ENCODE measurements at regions not wholly inside any gene's neighbourhood (a gene's known extent, or its start where the extent isn't known, plus 50 kb on each side); places are given as distances from the start of the nearest gene placed in this dataset.

DNA sequence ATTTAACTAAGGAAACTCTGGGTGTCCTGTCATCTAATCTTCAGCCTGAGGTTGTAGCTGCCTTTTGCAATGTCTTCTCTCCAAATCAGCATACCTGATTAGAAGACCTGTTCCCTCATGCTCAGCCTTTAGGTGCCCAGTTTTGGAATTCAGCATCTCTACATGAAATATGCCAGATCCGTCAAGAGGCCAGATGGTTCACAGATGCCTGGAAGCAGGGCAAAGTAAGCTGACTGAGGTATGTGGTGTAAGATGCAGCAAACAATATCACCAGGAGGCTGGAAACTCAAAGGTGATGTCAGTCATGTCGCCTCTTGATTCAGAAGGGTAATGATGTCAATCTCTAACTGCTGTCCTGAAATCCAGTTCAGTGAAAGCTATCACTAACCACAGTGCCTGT, 324.4 kb downstream of the PRELID2 start:
- TF ChIP-seq, protein P1, sequence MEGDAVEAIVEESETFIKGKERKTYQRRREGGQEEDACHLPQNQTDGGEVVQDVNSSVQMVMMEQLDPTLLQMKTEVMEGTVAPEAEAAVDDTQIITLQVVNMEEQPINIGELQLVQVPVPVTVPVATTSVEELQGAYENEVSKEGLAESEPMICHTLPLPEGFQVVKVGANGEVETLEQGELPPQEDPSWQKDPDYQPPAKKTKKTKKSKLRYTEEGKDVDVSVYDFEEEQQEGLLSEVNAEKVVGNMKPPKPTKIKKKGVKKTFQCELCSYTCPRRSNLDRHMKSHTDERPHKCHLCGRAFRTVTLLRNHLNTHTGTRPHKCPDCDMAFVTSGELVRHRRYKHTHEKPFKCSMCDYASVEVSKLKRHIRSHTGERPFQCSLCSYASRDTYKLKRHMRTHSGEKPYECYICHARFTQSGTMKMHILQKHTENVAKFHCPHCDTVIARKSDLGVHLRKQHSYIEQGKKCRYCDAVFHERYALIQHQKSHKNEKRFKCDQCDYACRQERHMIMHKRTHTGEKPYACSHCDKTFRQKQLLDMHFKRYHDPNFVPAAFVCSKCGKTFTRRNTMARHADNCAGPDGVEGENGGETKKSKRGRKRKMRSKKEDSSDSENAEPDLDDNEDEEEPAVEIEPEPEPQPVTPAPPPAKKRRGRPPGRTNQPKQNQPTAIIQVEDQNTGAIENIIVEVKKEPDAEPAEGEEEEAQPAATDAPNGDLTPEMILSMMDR (IDR thresholded peaks at IDR 0.05; ENCODE audit: low read depth, low read length): no peak
- no peak for TF ChIP-seq EZH2phosphoT487 (IDR thresholded peaks at IDR 0.05; ENCODE audit: low read depth)
